ENCODE measurements at regions not wholly inside any gene's neighbourhood (a gene's known extent, or its start where the extent isn't known, plus 50 kb on each side); places are given as distances from the start of the nearest gene placed in this dataset.

- TF ChIP-seq, protein P1, sequence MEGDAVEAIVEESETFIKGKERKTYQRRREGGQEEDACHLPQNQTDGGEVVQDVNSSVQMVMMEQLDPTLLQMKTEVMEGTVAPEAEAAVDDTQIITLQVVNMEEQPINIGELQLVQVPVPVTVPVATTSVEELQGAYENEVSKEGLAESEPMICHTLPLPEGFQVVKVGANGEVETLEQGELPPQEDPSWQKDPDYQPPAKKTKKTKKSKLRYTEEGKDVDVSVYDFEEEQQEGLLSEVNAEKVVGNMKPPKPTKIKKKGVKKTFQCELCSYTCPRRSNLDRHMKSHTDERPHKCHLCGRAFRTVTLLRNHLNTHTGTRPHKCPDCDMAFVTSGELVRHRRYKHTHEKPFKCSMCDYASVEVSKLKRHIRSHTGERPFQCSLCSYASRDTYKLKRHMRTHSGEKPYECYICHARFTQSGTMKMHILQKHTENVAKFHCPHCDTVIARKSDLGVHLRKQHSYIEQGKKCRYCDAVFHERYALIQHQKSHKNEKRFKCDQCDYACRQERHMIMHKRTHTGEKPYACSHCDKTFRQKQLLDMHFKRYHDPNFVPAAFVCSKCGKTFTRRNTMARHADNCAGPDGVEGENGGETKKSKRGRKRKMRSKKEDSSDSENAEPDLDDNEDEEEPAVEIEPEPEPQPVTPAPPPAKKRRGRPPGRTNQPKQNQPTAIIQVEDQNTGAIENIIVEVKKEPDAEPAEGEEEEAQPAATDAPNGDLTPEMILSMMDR (IDR thresholded peaks at IDR 0.05; ENCODE audit: insufficient read depth, low read length, severe bottlenecking), result no peak
- DNase-seq (ENCODE audit: low read depth) (no peak), FAIRE-seq (no peak)
- Histone ChIP-seq H3K27me3 (ENCODE audit: control insufficient read depth, insufficient read depth, low read length) (no peaks in the 10 kb centered on the region), H3K4me3 (ENCODE audit: low read depth, low read length) (no peak overlapping the region), H3K36me3 (ENCODE audit: control insufficient read depth, insufficient read depth, low read length) (no peaks in the 10 kb centered on the region)
Measured at GRCh38 chr5:29795096-29795652, 1398.3 kb upstream of the CDH6 start.

- FAIRE-seq, result no peak
- TF ChIP-seq, protein P1 (IDR thresholded peaks at IDR 0.05; ENCODE audit: insufficient read depth, low read length, severe bottlenecking), result no peak
Measured at GRCh38 chr5:29794141-29794787, 1399.2 kb upstream of the CDH6 start.

GRCh38 chr5:29790281-29790680 lies 1403.2 kb upstream of the CDH6 start:
- Histone ChIP-seq H3K4me3 (ENCODE audit: low read depth, low read length) (no peak overlapping the region), H3K27me3 (ENCODE audit: control insufficient read depth, insufficient read depth, low read length) (no peaks in the 10 kb centered on the region), H3K36me3 (ENCODE audit: control insufficient read depth, insufficient read depth, low read length) (no peaks in the 10 kb centered on the region)
- no peak for DNase-seq (ENCODE audit: low read depth)
- no peak for FAIRE-seq
- TF ChIP-seq, protein P1 (IDR thresholded peaks at IDR 0.05; ENCODE audit: insufficient read depth, low read length, severe bottlenecking), result no peak

More at GRCh38 chr5:29794141-29794787, 1399.2 kb upstream of the CDH6 start:
- DNase-seq (ENCODE audit: low read depth), result no peak
- Histone ChIP-seq H3K27me3 (ENCODE audit: control insufficient read depth, insufficient read depth, low read length) (no peaks in the 10 kb centered on the region), H3K36me3 (ENCODE audit: control insufficient read depth, insufficient read depth, low read length) (no peaks in the 10 kb centered on the region), H3K4me3 (ENCODE audit: low read depth, low read length) (no peak overlapping the region)

- DNase-seq (ENCODE audit: low read depth) (no peak), FAIRE-seq (no peak)
- H3K4me3 ChIP-seq (ENCODE audit: low read depth, low read length), result no peak overlapping the region
- TF ChIP-seq, protein P1 (IDR thresholded peaks at IDR 0.05; ENCODE audit: insufficient read depth, low read length, severe bottlenecking), result no peak
- no peaks in the 10 kb centered on the region for H3K27me3 ChIP-seq (ENCODE audit: control insufficient read depth, insufficient read depth, low read length)
- H3K36me3 ChIP-seq (ENCODE audit: control insufficient read depth, insufficient read depth, low read length), result no peaks in the 10 kb centered on the region
Measured at GRCh38 chr5:29780401-29780800, 1413.1 kb upstream of the CDH6 start.

- no peak for FAIRE-seq
Measured at GRCh38 chr5:29779141-29779540, 1414.3 kb upstream of the CDH6 start.

More at GRCh38 chr5:29779141-29779540, 1414.3 kb upstream of the CDH6 start:
- H3K4me3 ChIP-seq (ENCODE audit: low read depth, low read length), result no peak overlapping the region
- DNase-seq (ENCODE audit: low read depth), result no peak
- no peaks in the 10 kb centered on the region for H3K27me3 ChIP-seq (ENCODE audit: control insufficient read depth, insufficient read depth, low read length)
- H3K36me3 ChIP-seq (ENCODE audit: control insufficient read depth, insufficient read depth, low read length), result no peaks in the 10 kb centered on the region
- TF ChIP-seq, protein P1 (IDR thresholded peaks at IDR 0.05; ENCODE audit: insufficient read depth, low read length, severe bottlenecking), result no peak
